NK-92 (cell line): ENCODE measurements at regions not wholly inside any gene's neighbourhood (a gene's known extent, or its start where the extent isn't known, plus 50 kb on each side); places are given as distances from the start of the nearest gene placed in this dataset.
"Not testable (repeated sequence)": the region's sequence is repeated elsewhere in the genome, so short reads cannot be mapped to it uniquely, and the experiment has no call there.

Experiments
- DNase-seq: peaks from one replicate; lab custom pipeline; 2025; ENCODE audit not compliant: unreplicated experiment; lab: John Stamatoyannopoulos, UW

DNA sequence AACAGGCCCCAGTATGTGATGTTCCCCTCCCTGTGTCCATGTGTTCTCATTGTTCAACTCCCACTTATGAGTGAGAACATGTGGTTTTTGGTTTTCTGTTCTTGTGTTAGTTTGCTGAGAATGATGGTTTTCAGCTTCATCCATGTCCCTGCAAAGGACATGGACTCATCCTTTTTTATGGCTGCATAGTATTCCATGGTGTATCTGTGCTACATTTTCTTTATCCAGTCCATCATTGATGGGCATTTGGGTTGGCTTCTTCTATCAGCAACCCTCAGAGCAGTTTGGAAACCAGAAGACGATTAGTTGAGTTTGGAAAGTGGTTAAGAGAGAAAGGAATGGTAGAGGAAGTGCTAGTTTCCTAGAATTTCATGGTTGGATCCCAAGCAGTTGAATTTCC, 319.1 kb upstream of the RNF32 start:
- not testable (repeated sequence) for DNase-seq

GRCh38 chr7:156318926-156319325, 321.6 kb upstream of the RNF32 start:
- no peak for DNase-seq

DNA sequence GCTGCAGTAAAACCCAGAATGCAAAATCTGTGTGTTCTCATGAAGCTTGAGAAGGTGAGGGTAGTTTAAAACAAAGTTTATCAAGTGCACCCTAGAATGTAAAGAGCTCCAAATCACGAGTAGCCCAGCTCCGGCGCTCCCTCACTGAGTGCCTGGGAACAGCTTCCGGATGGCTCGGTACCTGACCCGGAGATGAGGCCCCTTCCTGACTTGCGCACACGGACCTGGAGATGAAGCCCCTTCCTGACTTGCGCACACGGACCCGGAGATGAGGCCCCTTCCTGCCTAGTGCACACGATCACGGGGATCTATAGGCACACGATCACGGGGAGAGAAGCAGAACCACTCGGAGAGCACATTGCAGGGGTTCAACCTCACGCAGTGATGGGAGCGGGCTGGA, 322.1 kb upstream of the RNF32 start:
- no peak for DNase-seq

DNA sequence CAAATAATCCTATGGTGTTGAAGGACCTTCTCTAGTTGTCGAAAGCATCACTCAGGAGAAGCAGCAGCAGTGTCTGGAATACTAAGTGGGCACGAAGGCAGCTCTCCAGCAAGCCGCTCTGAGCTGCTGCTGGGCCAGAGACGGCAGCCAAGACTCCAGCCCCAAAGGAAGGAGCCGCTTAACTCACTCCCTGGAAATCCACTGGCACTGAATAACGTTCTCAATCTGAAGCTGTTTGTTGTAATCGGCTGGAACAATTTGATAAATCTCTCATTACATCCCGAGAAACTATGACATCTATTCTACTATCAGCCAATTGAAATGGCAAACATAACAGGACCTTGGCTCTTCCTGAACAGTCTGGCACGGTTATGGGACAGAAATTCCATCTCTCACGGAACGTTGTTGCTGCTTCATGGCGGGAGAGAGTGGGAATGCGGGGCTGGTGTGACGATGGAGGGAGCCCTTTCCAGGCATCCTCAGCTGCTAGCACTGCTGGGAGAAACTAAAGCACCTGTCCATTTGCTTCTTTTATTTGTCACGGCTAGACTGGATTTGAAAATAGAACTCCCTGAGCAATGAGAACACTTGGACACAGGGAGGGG, 331.5 kb upstream of the RNF32 start:
- DNase-seq, result no peak

DNA sequence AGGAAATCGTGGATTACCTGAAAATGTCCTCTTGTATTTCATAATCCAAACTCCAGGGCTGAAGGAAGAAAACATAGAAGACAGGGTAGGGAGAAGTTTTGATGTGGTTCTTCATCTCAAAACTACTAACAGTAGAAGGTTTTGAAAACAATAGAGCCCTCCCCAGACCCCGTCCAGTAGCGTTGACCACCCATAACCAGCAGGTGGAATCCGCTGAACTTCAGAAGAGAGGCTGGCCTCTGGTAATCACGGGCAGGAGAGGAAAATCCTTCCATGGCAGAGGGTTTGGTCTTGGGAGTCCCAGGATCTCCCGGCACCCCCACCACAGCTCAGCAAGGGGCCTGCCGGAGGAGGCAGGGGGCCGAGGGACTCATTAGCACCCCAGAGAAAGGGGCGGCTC, 333.4 kb upstream of the RNF32 start:
- no peak for DNase-seq

DNA sequence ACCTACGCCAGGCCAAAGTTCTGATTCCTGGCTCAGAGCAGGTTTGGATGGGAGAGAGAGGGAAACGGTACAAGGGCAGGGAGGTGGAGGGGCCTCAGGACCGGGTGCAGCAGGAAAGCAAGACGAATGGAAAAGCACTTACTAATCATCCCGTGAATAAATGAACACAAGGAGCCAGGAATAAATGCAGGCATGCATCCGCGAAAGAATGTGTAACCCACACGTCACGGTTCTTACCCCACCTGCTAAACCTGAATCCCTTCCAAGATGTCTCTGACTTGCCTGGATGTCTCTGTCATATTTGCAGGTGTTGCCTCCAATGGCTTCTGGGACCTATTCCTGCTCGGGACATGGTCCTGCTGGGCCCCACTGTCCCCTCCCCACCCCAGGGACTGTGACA, 335.2 kb upstream of the RNF32 start:
- no peak for DNase-seq

- DNase-seq, result no peak
Measured at GRCh38 chr7:156282816-156283215, 357.8 kb upstream of the RNF32 start.

DNA sequence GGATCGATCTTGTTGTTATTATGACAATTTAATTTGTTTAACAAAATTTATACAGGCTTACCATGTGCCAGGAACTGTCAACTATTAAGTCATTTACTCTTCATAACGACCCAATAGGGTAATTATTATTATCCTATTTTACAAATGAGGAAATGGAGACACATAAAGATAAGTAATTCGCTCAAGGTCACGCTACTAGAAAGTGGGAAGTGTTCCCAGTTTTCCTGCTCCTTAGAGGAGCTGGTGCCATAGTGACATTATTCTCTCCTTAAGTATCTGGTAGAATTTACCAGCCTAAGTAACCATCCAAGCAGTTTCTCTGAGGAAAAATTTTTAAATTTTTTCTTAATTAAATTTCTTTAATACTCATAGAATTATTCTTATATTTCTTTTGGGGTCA, 360.9 kb upstream of the RNF32 start:
- DNase-seq, result no peak

DNA sequence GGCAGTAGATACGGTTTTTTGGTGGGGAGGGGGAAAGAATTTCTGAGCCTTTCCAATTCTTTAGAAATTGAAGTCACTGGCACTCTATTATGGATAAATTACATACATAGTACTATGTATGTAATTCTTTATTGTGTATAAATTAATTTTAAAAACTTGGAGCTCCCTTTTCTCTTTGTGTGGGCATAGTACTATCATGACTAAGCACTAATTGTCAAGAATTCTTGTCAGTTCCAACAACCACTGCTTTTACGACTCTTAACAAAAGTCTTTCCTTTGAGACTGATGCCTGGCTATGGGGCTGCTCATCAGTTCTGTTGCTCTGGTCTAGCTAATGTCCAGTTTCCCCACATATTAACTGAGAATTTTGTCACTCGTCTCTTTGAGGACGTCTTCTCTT, 365.3 kb upstream of the RNF32 start:
- no peak for DNase-seq

- DNase-seq, result no peak
Measured at GRCh38 chr7:156274557-156274956, 366.0 kb upstream of the RNF32 start.

- no peak for DNase-seq
Measured at GRCh38 chr7:156261581-156261980, 379.0 kb upstream of the RNF32 start.

- no peak for DNase-seq
Measured at GRCh38 chr7:156257904-156258303, 382.7 kb upstream of the RNF32 start.

DNA sequence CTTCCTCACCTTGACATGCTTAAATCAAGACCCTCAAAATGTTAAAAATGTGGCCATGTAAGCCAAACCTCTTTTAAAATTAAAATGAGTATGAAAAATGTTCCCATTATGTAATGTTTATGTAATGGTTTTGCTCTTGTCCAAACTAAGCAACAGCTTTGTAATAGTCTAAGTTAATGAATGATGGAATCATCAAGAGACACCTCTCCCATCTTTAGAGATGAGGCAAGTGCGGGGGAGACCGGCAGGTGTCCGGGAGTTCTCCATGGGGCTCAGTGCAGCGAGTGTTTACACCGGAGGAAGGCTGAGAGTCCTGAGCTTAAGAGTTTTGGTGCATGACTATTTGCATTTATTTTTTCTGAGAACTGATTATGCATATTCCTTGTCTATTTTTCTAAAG, 384.9 kb upstream of the RNF32 start:
- DNase-seq, result no peak

DNA sequence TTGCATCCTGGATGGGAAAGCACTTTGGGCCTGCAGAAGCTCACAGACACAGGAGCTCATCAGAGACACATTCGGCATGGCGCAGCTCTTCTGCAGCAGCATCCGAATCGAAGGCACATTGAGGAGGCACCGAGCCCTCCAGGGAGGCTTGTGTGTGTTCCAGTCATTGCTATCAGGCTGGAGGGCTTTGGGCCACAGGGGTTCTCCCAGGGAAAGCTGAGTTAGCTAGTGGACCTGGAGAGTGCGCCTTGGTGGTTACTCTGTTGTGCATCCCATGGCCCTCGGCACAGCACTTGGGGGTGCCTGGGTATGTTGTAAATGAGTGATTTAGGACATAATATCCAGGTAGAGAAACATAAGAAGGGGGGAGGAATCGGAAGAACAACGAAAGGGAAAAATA, 388.7 kb upstream of the RNF32 start:
- DNase-seq, result no peak

DNA sequence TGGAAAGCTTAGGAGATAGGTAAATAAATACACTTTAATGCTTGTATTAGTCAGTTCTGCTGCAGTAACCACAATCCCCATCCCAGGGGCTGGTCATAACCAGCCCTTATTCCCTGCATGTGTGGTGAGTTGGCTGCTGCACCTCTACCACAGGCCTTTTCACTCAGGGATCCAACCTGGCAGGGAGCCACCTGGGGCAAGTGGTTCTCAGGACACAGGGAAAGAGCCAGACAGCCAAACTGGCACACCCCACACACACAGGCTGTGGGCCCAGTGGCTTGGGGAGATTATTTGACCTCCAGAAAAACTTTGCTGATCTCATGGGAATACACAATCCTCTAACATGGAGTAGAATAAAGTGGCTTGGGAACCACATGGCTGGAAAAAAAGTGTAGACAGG, 400.0 kb upstream of the RNF32 start:
- no peak for DNase-seq

DNA sequence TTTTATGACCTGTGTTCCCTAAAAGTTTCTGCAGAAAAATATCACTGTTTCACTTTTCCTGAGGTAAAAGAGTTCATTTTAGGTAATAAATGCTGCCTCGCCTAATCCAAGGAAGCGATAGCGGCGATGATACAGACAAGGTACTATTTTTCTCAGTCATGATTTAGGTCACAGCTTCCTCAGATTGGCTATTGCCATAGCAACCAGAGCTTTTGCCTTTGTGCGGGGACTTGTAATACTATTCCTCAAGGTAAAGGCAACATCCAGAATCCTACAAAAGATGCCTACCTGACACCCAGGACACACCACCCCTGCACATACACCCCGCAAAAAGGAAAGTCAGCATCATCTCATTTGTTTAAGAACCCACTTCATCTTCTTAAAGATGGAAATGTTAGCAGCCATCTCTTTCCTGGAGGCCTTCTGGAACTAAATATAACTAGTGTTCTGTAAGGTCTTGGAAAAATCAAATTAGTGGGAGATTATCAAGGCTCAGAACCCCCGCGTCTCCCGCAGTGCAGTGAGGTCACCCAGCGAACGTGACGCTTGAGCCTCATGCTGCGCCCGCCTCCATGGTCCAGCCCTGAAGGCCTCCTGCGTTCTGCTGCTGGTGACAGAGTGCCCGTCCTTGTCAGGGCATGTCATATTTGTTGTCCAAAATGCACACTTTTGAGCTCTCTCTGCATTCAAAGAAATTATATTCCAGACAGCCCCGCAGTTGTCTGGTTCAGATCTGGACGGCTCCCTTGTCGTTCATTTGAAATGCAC, 402.0 kb upstream of the RNF32 start:
- DNase-seq, result no peak

DNA sequence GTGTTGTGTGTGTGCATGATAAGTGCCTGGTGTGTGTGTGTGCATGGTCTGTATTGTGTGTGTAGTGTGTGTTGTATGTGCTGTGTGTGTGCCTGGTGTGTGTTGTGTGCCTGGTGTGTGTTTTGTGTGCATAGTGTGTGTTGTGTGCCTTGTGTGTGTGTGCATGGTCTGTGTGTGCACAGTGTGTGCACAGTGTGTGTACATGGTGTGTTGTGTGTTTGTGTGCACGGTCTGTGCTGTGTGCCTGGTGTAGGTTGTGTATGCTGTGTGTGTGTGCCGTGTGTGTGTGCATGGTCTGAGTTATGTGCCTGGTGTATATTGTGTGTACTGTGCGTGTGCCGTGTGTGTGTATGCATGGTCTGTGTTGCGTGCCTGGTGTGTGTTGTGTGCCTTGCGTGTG, 403.0 kb upstream of the RNF32 start:
- DNase-seq, result no peak

- DNase-seq, result no peak
Measured at GRCh38 chr7:156236936-156237599, 403.5 kb upstream of the RNF32 start.

DNA sequence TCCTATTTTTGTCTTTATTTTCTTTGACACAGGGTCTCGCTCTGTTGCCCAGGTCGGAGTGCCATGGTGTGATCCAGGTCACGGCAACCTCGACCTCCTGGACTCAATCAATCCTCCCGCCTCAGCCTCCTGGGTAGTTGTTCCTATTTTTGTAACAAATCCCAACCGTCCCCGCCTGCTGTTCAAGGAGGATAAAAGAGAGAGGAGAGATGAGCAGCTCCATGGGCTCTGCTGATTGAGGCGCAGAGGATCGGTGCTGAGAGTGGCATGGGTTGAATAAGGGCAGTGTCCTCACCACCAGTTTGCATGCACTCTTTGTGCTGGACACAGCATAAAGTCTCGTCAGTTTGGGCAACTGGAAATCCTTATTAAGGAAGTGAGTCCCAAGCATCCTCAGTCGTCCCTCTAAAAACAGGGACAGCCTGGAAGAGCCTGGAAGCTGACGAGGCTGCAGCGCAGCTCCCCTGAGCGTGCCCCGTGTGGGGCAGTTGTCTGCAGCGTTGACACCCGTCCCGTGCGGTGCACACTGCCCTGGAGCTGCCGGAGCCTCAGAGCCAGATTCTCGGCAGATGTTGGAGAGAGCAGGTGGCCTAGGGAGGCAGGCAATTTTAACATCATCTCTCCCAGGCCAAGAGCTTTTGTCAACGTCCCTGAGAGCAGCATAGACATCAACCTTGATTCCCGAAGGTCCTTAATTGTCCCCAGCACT, 404.2 kb upstream of the RNF32 start:
- DNase-seq, result no peak

GRCh38 chr7:156234666-156235494, 405.7 kb upstream of the RNF32 start:
- no peak for DNase-seq

- no peak for DNase-seq
Measured at GRCh38 chr7:156234192-156234591, 406.4 kb upstream of the RNF32 start.
